Sigmoid colon (tissue), 4 donors: ENCODE measurements at regions not wholly inside any gene's neighbourhood (a gene's known extent, or its start where the extent isn't known, plus 50 kb on each side); places are given as distances from the start of the nearest gene placed in this dataset.

Experiments used
- CTCF ChIP-seq, 4 experiments: fragments of 450-650 bp in 3 of 4; fragments of 200-600 bp in 1 of 4; IDR thresholded peaks; one replicate each; pipeline ENCODE4 v1.5.1; 2016 to 2019; ENCODE audit warnings: antibody characterized with exemption in 4 of 4, mild to moderate bottlenecking in 3 of 4, moderate library complexity in 2 of 4
- POLR2A ChIP-seq, 2 donors: fragments of 450-650 bp; IDR thresholded peaks; one replicate each; pipeline ENCODE4 v1.6.1; 2016; ENCODE audit warnings: antibody characterized with exemption in 2 of 2, mild to moderate bottlenecking in 2 of 2, moderate library complexity in 2 of 2
- POLR2AphosphoS5 ChIP-seq, 4 donors: sonication (generic); formaldehyde crosslinking; IDR thresholded peaks; one replicate each; pipeline ENCODE4 v1.6.1; 2017; ENCODE audit warnings: antibody characterized with exemption in 4 of 4

- TF ChIP-seq POLR2A (IDR thresholded peaks at IDR 0.05), result no peak
- no peak for TF ChIP-seq CTCF (IDR thresholded peaks at IDR 0.05)
- no peak for TF ChIP-seq POLR2AphosphoS5 (IDR thresholded peaks at IDR 0.05)
These were observed 406.8 kb upstream of the FAM98A start for GRCh38 chr2:34005901-34006300.
